ENCODE measurements at regions not wholly inside any gene's neighbourhood (a gene's known extent, or its start where the extent isn't known, plus 50 kb on each side); places are given as distances from the start of the nearest gene placed in this dataset.
"Not testable (repeated sequence)": the region's sequence is repeated elsewhere in the genome, so short reads cannot be mapped to it uniquely, and the experiment has no call there.

GRCh38 chr4:102210806-102211205, 134.5 kb downstream of the SLC39A8 start:
- TF ChIP-seq POLR2A, CTCF, EP300 (IDR thresholded peaks at IDR 0.05): not testable (repeated sequence)

All from tibial nerve (tissue), 4 donors.